Upper lobe of left lung (tissue), 4 donors: ENCODE measurements at regions not wholly inside any gene's neighbourhood (a gene's known extent, or its start where the extent isn't known, plus 50 kb on each side); places are given as distances from the start of the nearest gene placed in this dataset.

Experiments
- EP300 ChIP-seq, 4 donors: sonication (generic); formaldehyde crosslinking; IDR thresholded peaks; one replicate each; pipeline ENCODE4 v1.5.1; 2017; ENCODE audit warnings: antibody characterized with exemption in 4 of 4, control low read depth in 2 of 4
- POLR2A ChIP-seq, 4 donors: fragments of 450-650 bp; IDR thresholded peaks; one replicate each; pipeline ENCODE4 v1.5.1; 2016 to 2017; ENCODE audit warnings: antibody characterized with exemption in 4 of 4, mild to moderate bottlenecking in 2 of 4
- POLR2AphosphoS5 ChIP-seq, 2 donors: sonication (generic); formaldehyde crosslinking; IDR thresholded peaks; one replicate each; pipeline ENCODE4 v1.5.1; 2017; ENCODE audit warnings: antibody characterized with exemption in 2 of 2
- TF ChIP-seq, protein P1 (sequence below), 6 experiments: fragments of 450-650 bp in 4 of 6; fragments of 200-600 bp in 2 of 6; sonication (generic) in 2 of 6; IDR thresholded peaks; one replicate each; pipeline ENCODE4 v1.5.1; 2016 to 2019; ENCODE audit warnings: antibody characterized with exemption in 6 of 6

- TF ChIP-seq POLR2AphosphoS5 (IDR thresholded peaks at IDR 0.05) (no peak), EP300 (IDR thresholded peaks at IDR 0.05) (no peak), POLR2A (IDR thresholded peaks at IDR 0.05) (no peak)
- TF ChIP-seq, protein P1, sequence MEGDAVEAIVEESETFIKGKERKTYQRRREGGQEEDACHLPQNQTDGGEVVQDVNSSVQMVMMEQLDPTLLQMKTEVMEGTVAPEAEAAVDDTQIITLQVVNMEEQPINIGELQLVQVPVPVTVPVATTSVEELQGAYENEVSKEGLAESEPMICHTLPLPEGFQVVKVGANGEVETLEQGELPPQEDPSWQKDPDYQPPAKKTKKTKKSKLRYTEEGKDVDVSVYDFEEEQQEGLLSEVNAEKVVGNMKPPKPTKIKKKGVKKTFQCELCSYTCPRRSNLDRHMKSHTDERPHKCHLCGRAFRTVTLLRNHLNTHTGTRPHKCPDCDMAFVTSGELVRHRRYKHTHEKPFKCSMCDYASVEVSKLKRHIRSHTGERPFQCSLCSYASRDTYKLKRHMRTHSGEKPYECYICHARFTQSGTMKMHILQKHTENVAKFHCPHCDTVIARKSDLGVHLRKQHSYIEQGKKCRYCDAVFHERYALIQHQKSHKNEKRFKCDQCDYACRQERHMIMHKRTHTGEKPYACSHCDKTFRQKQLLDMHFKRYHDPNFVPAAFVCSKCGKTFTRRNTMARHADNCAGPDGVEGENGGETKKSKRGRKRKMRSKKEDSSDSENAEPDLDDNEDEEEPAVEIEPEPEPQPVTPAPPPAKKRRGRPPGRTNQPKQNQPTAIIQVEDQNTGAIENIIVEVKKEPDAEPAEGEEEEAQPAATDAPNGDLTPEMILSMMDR (IDR thresholded peaks at IDR 0.05) = peak in 4 of 6 experiments; percentile 23 to 40 (median 32)
Observed at GRCh38 chr2:22904126-22904684, 480.8 kb upstream of the KLHL29 start.
